ENCODE measurements at regions not wholly inside any gene's neighbourhood (a gene's known extent, or its start where the extent isn't known, plus 50 kb on each side); places are given as distances from the start of the nearest gene placed in this dataset.
"Not testable (repeated sequence)": the region's sequence is repeated elsewhere in the genome, so short reads cannot be mapped to it uniquely, and the experiment has no call there.

- DNase-seq = no peak
Observed at GRCh38 chr9:135278586-135278985, 191.1 kb downstream of the OLFM1 start.

GRCh38 chr9:135279385-135279784 is 191.9 kb downstream of the OLFM1 start:
- DNase-seq = no peak

GRCh38 chr9:135279834-135280393 is 192.4 kb downstream of the OLFM1 start:
- no peak for DNase-seq

- DNase-seq = no peak
Observed at GRCh38 chr9:135280666-135281065, 193.2 kb downstream of the OLFM1 start.

GRCh38 chr9:135281151-135281550 is 193.7 kb downstream of the OLFM1 start:
- DNase-seq = no peak

- DNase-seq = peak; percentile 68
Observed at GRCh38 chr9:135281791-135282737, 194.6 kb downstream of the OLFM1 start.

- DNase-seq = no peak
Observed at GRCh38 chr9:135282808-135283207, 195.3 kb downstream of the OLFM1 start.

GRCh38 chr9:135283671-135284070 is 195.9 kb upstream of the PPP1R26 start:
- no peak for DNase-seq

- no peak for DNase-seq
Observed at GRCh38 chr9:135284386-135285134, 195.0 kb upstream of the PPP1R26 start.

GRCh38 chr9:135286187-135286925 is 193.2 kb upstream of the PPP1R26 start:
- DNase-seq = not testable (repeated sequence)

GRCh38 chr9:135286961-135287360 is 192.6 kb upstream of the PPP1R26 start:
- no peak for DNase-seq

GRCh38 chr9:135287627-135288026 is 192.0 kb upstream of the PPP1R26 start:
- no peak for DNase-seq

- DNase-seq = no peak
Observed at GRCh38 chr9:135288054-135288453, 191.5 kb upstream of the PPP1R26 start.

GRCh38 chr9:135289081-135289491 is 190.5 kb upstream of the PPP1R26 start:
- DNase-seq = no peak

GRCh38 chr9:135290086-135290485 is 189.5 kb upstream of the PPP1R26 start:
- DNase-seq = no peak

- DNase-seq = no peak
Observed at GRCh38 chr9:135290566-135290965, 189.0 kb upstream of the PPP1R26 start.

GRCh38 chr9:135291165-135291564 is 188.4 kb upstream of the PPP1R26 start:
- no peak for DNase-seq

GRCh38 chr9:135294836-135295235 is 184.7 kb upstream of the PPP1R26 start:
- DNase-seq = peak; percentile 5

GRCh38 chr9:135295551-135296300 is 183.9 kb upstream of the PPP1R26 start:
- DNase-seq = no peak

- DNase-seq = no peak
Observed at GRCh38 chr9:135296735-135297455, 182.7 kb upstream of the PPP1R26 start.

GRCh38 chr9:135297456-135298075 is 182.0 kb upstream of the PPP1R26 start:
- no peak for DNase-seq

All from femur (tissue), 1 donor.